ENCODE measurements at regions not wholly inside any gene's neighbourhood (a gene's known extent, or its start where the extent isn't known, plus 50 kb on each side); places are given as distances from the start of the nearest gene placed in this dataset.

GRCh38 chr13:84460989-84461388 lies 578.7 kb upstream of the SLITRK1 start:
- H3K4me2 ChIP-seq (ENCODE audit: low read length) = no peak overlapping the region
- H3K9me3 ChIP-seq (ENCODE audit: control insufficient read depth in 1 of 2, insufficient read depth in 1 of 2, low read depth in 1 of 2, low read length in 2 of 2) = no peaks in the 10 kb centered on the region; a peak in 1 of 4 replicates
- no peaks in the 10 kb centered on the region for H3K27me3 ChIP-seq (ENCODE audit: insufficient read depth, low read length)
- H3K36me3 ChIP-seq (ENCODE audit: control insufficient read depth in 1 of 2, insufficient read depth in 2 of 2, low read length in 2 of 2) = no peaks in the 10 kb centered on the region
- DNase-seq (ENCODE audit: low read depth, low spot score) = no peak
- H4K20me1 ChIP-seq (ENCODE audit: insufficient read depth) = no peaks in the 10 kb centered on the region
- no peaks in the 10 kb centered on the region for H3K4me1 ChIP-seq (ENCODE audit: control insufficient read depth in 1 of 2, insufficient read depth in 2 of 2, low read length in 2 of 2)
- intact Hi-C loops (cut with micrococcal nuclease) = no loop called here
- ChIA-PET CTCF (no interaction called here), POLR2A (no interaction called here), RAD21 (ENCODE audit: low non-redundant PET in 1 of 2, low total read pairs in 2 of 2, uncharacterized antibody in 2 of 2, unreplicated experiment in 2 of 2) (no interaction called here)
- no peak overlapping the region for H3K9ac ChIP-seq (ENCODE audit: low read length)
- no TSS peak for BruUV-seq (replicated peaks)
- H3K9me2 ChIP-seq (ENCODE audit: insufficient read depth) = no peaks in the 10 kb centered on the region
- no peak overlapping the region for H3K27ac ChIP-seq (ENCODE audit: low read depth, low read length)
- no peak overlapping the region for H2AFZ ChIP-seq (ENCODE audit: low read depth, low read length, poor library complexity, severe bottlenecking)
- H3K79me2 ChIP-seq (ENCODE audit: insufficient read depth, low read length) = no peaks in the 10 kb centered on the region
- no peak for ATAC-seq
- H3K4me3 ChIP-seq (replicated peaks in 1 of 2; ENCODE audit: low read depth in 1 of 2, low read length in 2 of 2) = no peak overlapping the region
- TF ChIP-seq EZH2phosphoT487 (IDR thresholded peaks at IDR 0.05; ENCODE audit: borderline replicate concordance) (no peak), SP1 (IDR thresholded peaks at IDR 0.05; ENCODE audit: low read depth) (no peak), SIN3A (IDR thresholded peaks at IDR 0.05; ENCODE audit: low read depth) (no peak), EGR1 (IDR thresholded peaks at IDR 0.05; ENCODE audit: low read depth) (no peak), REST (IDR thresholded peaks at IDR 0.05; ENCODE audit: low read depth) (no peak), POLR2A (IDR thresholded peaks at IDR 0.05; ENCODE audit: borderline replicate concordance, extremely low read depth, insufficient read depth, insufficient read length) (no peak), CTCF (IDR thresholded peaks at IDR 0.05 in 2 of 3, conservative IDR thresholded peaks at IDR 0.05 in 1 of 3; ENCODE audit: borderline replicate concordance in 1 of 3, insufficient read depth in 1 of 3, low read depth in 2 of 3, low read length in 2 of 3) (no peak), RAD21 (IDR thresholded peaks at IDR 0.05; ENCODE audit: low read depth) (no peak), CEBPB (IDR thresholded peaks at IDR 0.05; ENCODE audit: low read depth) (no peak), ZBTB33 (IDR thresholded peaks at IDR 0.05; ENCODE audit: extremely low read depth, insufficient replicate concordance, low read length) (no peak), TCF7L2 (IDR thresholded peaks at IDR 0.05; ENCODE audit: borderline replicate concordance, extremely low read depth, insufficient read depth, insufficient read length) (no peak), JUND (IDR thresholded peaks at IDR 0.05) (no peak), SRF (IDR thresholded peaks at IDR 0.05; ENCODE audit: low read depth) (no peak), YY1 (IDR thresholded peaks at IDR 0.05; ENCODE audit: extremely low read depth, insufficient replicate concordance, low read depth, low read length) (no peak)

Data from HCT116 (cell line).